ENCODE measurements at regions not wholly inside any gene's neighbourhood (a gene's known extent, or its start where the extent isn't known, plus 50 kb on each side); places are given as distances from the start of the nearest gene placed in this dataset.
A peak's percentile ranks its signal among the peaks of the same experiment; 100 is the strongest.

- no peak for DNase-seq (ENCODE audit: low read depth)
- no peak for TF ChIP-seq CTCF (IDR thresholded peaks at IDR 0.05; ENCODE audit: insufficient read depth, low read depth, low read length, missing control alignments)
- H3K4me3 ChIP-seq (ENCODE audit: low read length), result no peak overlapping the region
These were observed 85.2 kb upstream of the PDHA2 start for GRCh38 chr4:95754667-95755066.

DNA sequence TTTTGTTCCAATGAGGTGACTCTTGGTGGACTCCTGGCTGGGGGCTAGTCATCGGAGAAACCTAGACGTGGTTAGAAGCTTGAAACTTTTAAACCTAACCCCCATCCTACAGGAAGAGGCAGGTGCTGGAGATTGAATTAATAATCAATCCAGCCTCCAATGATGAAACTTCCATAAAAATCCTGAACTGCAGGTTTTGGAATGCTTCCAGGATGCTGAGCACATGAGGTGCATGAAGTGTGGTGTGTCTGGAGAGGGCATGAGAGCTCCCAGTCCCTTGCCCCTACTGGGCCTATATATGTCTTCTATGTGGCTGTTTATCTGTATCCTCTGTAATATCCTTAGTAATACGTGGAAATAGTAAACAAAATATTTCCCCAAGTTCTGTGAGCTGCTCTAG, 90.7 kb upstream of the PDHA2 start:
- no peak for DNase-seq (ENCODE audit: low read depth)
- H3K4me3 ChIP-seq (ENCODE audit: low read length), result no peak overlapping the region
- TF ChIP-seq CTCF (IDR thresholded peaks at IDR 0.05; ENCODE audit: insufficient read depth, low read depth, low read length, missing control alignments), result no peak

- TF ChIP-seq CTCF (IDR thresholded peaks at IDR 0.05; ENCODE audit: insufficient read depth, low read depth, low read length, missing control alignments), result no peak
- DNase-seq (ENCODE audit: low read depth), result no peak
- no peak overlapping the region for H3K4me3 ChIP-seq (ENCODE audit: low read length)
These were observed 97.0 kb upstream of the PDHA2 start for GRCh38 chr4:95742872-95743271.

- H3K4me3 ChIP-seq (ENCODE audit: low read length), result no peak overlapping the region
- no peak for DNase-seq (ENCODE audit: low read depth)
- no peak for TF ChIP-seq CTCF (IDR thresholded peaks at IDR 0.05; ENCODE audit: insufficient read depth, low read depth, low read length, missing control alignments)
These were observed 97.7 kb upstream of the PDHA2 start for GRCh38 chr4:95742179-95742578.

- TF ChIP-seq CTCF (IDR thresholded peaks at IDR 0.05; ENCODE audit: insufficient read depth, low read depth, low read length, missing control alignments), result no peak
- no peak overlapping the region for H3K4me3 ChIP-seq (ENCODE audit: low read length)
- peak; percentile 23 for DNase-seq (ENCODE audit: low read depth)
These were observed 107.8 kb upstream of the PDHA2 start for GRCh38 chr4:95732061-95732460.

GRCh38 chr4:95729596-95729995, 110.3 kb upstream of the PDHA2 start:
- no peak for TF ChIP-seq CTCF (IDR thresholded peaks at IDR 0.05; ENCODE audit: insufficient read depth, low read depth, low read length, missing control alignments)
- no peak overlapping the region for H3K4me3 ChIP-seq (ENCODE audit: low read length)
- DNase-seq (ENCODE audit: low read depth), result no peak

DNA sequence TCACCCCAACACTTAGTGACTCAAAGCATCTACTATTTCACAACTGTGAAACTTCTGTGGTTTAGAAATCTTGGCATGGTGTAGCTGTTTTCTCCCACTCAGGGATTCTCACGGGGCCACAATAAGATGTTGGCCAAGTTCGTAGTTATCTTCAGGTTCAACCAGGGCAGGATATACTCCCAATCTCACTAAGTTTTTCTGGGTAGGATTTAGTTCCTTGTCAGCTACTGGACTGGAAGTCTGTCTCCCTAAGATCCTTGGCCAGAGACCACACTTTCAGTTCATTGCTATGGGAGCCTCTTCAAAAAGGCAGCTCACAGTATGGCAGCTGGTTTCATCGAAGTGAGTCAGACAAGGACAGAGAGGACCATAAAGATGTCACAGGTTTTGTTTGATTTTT, 111.7 kb upstream of the PDHA2 start:
- H3K4me3 ChIP-seq (ENCODE audit: low read length), result no peak overlapping the region
- DNase-seq (ENCODE audit: low read depth), result peak; percentile 71
- TF ChIP-seq CTCF (IDR thresholded peaks at IDR 0.05; ENCODE audit: insufficient read depth, low read depth, low read length, missing control alignments), result no peak

Data from epithelial cell of esophagus (primary cell).